Fibroblast of lung (primary cell): ENCODE measurements at regions not wholly inside any gene's neighbourhood (a gene's known extent, or its start where the extent isn't known, plus 50 kb on each side); places are given as distances from the start of the nearest gene placed in this dataset.

Experiments used
- EZH2 ChIP-seq: IDR thresholded peaks from 2 replicates; pipeline ENCODE4 v1.5.1; 2012; ENCODE audit warnings: low read length, control low read depth, mild to moderate bottlenecking; ENCODE audit errors: missing control alignments
- TF ChIP-seq, protein P1 (sequence below), 2 donors: IDR thresholded peaks in 1 of 2; conservative IDR thresholded peaks in 1 of 2; 1 replicate in 1 of 2; 2 replicates in 1 of 2; pipeline ENCODE4 v1.5.1; 2011 to 2012; ENCODE audit warnings: low read length in 2 of 2, control low read depth in 1 of 2, inconsistent platforms in 1 of 2, low read depth in 1 of 2, mild to moderate bottlenecking in 1 of 2

DNA sequence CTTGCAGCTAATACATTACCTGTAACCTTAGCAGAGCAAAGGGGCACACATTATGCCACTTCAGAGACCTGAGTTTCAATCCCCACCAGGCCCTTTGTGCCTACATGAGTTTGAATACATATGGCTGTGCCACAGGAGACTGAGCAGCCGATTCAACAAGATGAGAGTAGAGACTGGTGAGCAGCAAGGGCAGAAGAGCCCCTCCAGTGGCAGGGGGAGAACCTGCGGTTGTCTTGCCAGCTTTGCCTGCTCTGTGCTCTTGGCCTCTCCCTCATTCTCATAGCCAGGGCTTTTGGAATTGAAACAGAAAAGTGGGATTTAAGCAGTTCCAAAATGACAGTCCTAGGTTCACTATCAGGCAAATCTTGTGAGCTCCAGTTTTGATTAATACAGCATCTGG is 52.3 kb upstream of the CLNK start:
- no peak for TF ChIP-seq EZH2
- TF ChIP-seq, protein P1, sequence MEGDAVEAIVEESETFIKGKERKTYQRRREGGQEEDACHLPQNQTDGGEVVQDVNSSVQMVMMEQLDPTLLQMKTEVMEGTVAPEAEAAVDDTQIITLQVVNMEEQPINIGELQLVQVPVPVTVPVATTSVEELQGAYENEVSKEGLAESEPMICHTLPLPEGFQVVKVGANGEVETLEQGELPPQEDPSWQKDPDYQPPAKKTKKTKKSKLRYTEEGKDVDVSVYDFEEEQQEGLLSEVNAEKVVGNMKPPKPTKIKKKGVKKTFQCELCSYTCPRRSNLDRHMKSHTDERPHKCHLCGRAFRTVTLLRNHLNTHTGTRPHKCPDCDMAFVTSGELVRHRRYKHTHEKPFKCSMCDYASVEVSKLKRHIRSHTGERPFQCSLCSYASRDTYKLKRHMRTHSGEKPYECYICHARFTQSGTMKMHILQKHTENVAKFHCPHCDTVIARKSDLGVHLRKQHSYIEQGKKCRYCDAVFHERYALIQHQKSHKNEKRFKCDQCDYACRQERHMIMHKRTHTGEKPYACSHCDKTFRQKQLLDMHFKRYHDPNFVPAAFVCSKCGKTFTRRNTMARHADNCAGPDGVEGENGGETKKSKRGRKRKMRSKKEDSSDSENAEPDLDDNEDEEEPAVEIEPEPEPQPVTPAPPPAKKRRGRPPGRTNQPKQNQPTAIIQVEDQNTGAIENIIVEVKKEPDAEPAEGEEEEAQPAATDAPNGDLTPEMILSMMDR (conservative IDR thresholded peaks at IDR 0.05 in 1 of 2, IDR thresholded peaks at IDR 0.05 in 1 of 2; ENCODE audit: low read depth in 1 of 2, low read length in 2 of 2), result no peak
